Mesothelial cell of epicardium (in vitro differentiated cells): ENCODE measurements at regions not wholly inside any gene's neighbourhood (a gene's known extent, or its start where the extent isn't known, plus 50 kb on each side); places are given as distances from the start of the nearest gene placed in this dataset.

Experiments
- DNase-seq, 2 experiments: peaks; one replicate each; pipeline ENCODE4 v3.0.0; 2021; ENCODE audit warnings: low spot score in 2 of 2; ENCODE audit not compliant: unreplicated experiment in 2 of 2
- H3K27ac Mint-ChIP-seq: 2 replicates; pipeline ENCODE4 v1.8.0; 2021; ENCODE audit warnings: mixed read lengths
- H3K27me3 Mint-ChIP-seq: 2 replicates; pipeline ENCODE4 v1.8.0; 2021; ENCODE audit warnings: low read depth, mixed read lengths
- H3K36me3 Mint-ChIP-seq: 2 replicates; pipeline ENCODE4 v1.8.0; 2021; ENCODE audit warnings: mixed read lengths
- H3K4me1 Mint-ChIP-seq: 2 replicates; pipeline ENCODE4 v1.8.0; 2021; ENCODE audit warnings: mixed read lengths
- H3K4me3 Mint-ChIP-seq: 2 replicates; pipeline ENCODE4 v1.8.0; 2021; ENCODE audit warnings: mild to moderate bottlenecking, moderate library complexity, mixed read lengths
- H3K9me3 Mint-ChIP-seq: 2 replicates; pipeline ENCODE4 v1.8.0; 2021; ENCODE audit warnings: mixed read lengths
- TF ChIP-seq, protein P1 (sequence below): fragments of 200-600 bp; sonication (generic); IDR thresholded peaks from one replicate; pipeline ENCODE4 v1.5.0; 2021; ENCODE audit warnings: antibody characterized with exemption; ENCODE audit not compliant: unreplicated experiment

DNA sequence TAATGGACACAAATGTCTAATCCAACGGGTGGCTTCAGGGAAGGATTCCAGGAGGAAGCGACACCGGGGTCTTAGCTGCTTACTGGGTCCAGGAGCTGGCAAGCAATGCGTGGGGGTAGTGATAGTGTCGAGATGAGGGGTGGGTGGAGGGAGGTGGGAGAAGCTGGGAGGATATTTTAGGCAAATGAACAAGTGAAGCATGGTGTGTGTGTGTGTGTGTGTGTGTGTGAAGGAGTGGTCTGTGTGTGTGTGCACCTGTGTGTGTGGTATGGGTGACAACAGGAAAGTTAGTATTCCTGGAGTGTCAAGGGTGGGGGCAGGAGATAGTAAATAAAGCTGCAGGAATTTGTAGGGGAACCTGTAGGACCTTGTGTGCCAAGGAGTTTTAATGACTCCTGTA is 126.9 kb upstream of the ZBED5 start:
- H3K4me1 Mint-ChIP-seq = no peaks in the 10 kb centered on the region
- peaks cover 4% of the 10 kb centered on the region for H3K27me3 Mint-ChIP-seq
- TF ChIP-seq, protein P1, sequence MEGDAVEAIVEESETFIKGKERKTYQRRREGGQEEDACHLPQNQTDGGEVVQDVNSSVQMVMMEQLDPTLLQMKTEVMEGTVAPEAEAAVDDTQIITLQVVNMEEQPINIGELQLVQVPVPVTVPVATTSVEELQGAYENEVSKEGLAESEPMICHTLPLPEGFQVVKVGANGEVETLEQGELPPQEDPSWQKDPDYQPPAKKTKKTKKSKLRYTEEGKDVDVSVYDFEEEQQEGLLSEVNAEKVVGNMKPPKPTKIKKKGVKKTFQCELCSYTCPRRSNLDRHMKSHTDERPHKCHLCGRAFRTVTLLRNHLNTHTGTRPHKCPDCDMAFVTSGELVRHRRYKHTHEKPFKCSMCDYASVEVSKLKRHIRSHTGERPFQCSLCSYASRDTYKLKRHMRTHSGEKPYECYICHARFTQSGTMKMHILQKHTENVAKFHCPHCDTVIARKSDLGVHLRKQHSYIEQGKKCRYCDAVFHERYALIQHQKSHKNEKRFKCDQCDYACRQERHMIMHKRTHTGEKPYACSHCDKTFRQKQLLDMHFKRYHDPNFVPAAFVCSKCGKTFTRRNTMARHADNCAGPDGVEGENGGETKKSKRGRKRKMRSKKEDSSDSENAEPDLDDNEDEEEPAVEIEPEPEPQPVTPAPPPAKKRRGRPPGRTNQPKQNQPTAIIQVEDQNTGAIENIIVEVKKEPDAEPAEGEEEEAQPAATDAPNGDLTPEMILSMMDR = no peak
- no peak for DNase-seq
- H3K36me3 Mint-ChIP-seq = no peaks in the 10 kb centered on the region
- H3K27ac Mint-ChIP-seq = no peak overlapping the region
- no peaks in the 10 kb centered on the region for H3K9me3 Mint-ChIP-seq
- no peak overlapping the region for H3K4me3 Mint-ChIP-seq

DNA sequence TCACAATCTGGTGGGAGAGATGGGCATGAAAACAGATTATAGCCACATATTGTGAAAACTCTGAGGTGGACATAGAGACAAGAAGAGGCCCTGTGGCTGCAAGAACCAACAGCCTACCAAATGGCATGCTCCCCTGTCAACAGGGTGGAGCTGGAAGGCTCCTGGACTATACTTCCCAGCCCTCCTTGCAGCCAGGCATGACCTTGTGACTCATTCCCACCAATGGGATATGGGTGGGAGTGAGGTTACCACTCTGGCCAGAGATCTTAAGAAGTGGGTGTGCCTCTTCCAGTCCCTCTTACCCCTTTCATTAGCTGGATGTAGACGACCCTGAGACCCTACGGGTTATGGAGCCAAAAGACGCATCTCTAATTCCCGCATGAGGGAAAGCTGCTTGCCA is 126.4 kb upstream of the ZBED5 start:
- Mint-ChIP-seq H3K27me3 (peaks cover 7% of the 10 kb centered on the region), H3K4me3 (no peak overlapping the region), H3K9me3 (no peaks in the 10 kb centered on the region), H3K27ac (no peak overlapping the region), H3K4me1 (no peaks in the 10 kb centered on the region), H3K36me3 (no peaks in the 10 kb centered on the region)
- TF ChIP-seq, protein P1 = no peak
- DNase-seq = no peak

DNA sequence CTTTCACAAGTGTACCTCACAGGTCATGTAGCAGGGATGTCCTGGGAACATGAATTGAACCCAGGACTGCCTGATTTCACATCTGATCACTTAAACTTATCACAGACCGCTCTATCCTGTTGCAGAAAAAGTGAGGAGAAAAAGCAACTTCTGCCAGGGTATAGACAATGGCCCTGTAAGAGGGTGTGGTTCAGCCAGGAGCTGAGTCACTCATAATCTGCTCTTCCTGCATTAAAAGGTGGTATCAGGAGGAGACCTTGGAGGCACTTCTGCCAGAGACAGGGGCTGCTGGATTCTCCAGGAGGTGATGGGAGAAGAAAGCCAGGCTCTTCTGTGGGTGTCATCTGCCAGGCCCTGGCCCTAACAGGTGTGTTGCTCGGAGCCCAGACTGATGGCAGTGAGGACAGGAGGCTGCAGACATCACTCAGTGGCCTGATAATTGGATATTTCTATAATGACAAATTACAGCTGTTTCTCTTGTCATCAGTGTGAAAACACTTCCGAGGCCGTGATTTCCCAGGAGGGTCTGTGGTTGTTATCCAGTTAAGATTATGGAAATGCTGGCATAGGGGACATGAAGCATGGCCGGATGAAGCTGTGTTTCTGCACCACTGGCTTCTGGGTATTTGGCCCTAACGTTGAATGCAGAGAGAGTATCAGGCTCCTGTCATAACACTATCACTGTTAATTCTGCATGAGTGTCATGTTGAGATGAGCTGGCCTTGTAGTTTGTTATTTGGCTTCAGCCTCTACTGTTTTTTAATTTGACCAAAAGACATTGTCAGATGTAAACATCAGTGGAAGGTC is 125.1 kb upstream of the ZBED5 start:
- Mint-ChIP-seq H3K27me3 (peaks cover 7% of the 10 kb centered on the region), H3K4me3 (no peak overlapping the region), H3K4me1 (no peaks in the 10 kb centered on the region), H3K27ac (no peak overlapping the region), H3K36me3 (no peaks in the 10 kb centered on the region), H3K9me3 (peaks cover 5% of the 10 kb centered on the region)
- TF ChIP-seq, protein P1 = no peak
- DNase-seq = no peak

DNA sequence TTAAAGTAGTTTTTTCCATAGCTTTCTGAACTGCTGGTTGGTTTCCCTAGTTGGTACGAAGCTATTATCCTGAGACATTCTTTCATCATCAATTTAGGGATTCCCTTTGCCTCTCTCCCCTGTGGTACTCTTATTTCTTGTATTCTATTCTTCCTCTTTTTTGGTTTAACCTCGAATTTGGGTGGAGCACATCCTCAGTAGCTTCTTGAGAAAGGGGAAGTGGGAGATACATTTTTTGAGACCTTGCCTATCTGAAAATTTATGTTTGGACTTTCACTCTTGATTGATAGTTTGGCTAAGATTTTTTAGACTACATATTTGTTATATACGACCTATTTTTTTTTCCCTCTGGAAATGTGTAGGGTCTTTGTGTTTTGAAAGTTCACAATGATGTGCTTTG is 121.7 kb upstream of the ZBED5 start:
- no peak for DNase-seq
- TF ChIP-seq, protein P1 = no peak
- Mint-ChIP-seq H3K36me3 (no peaks in the 10 kb centered on the region), H3K9me3 (peaks cover 15% of the 10 kb centered on the region), H3K4me3 (no peak overlapping the region), H3K27me3 (peaks cover 7% of the 10 kb centered on the region), H3K4me1 (peaks cover 13% of the 10 kb centered on the region), H3K27ac (no peak overlapping the region)

DNA sequence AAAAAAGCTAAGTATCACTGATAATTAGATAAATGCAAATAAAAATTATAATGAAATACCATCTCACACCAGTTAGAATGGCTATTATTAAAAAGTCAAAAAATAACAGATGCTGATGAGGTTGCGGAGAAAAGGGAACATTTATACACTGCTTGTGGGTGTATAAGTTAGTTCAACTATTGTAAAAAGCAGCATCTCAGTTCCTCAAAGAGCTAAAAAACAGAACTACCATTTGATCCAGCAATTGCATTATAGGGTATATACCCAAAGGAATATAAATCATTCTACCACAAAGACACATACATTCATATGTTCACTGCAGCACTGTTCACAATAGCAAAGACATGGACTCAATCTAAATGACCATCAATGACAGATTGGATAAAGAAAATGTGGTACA is 120.3 kb upstream of the ZBED5 start:
- H3K4me1 Mint-ChIP-seq = peaks cover 16% of the 10 kb centered on the region
- H3K4me3 Mint-ChIP-seq = no peak overlapping the region
- no peaks in the 10 kb centered on the region for H3K36me3 Mint-ChIP-seq
- peaks cover 5% of the 10 kb centered on the region for H3K27me3 Mint-ChIP-seq
- TF ChIP-seq, protein P1 = no peak
- peaks cover 15% of the 10 kb centered on the region for H3K9me3 Mint-ChIP-seq
- DNase-seq = no peak
- H3K27ac Mint-ChIP-seq = no peak overlapping the region
